ENCODE measurements at regions not wholly inside any gene's neighbourhood (a gene's known extent, or its start where the extent isn't known, plus 50 kb on each side); places are given as distances from the start of the nearest gene placed in this dataset.

DNA sequence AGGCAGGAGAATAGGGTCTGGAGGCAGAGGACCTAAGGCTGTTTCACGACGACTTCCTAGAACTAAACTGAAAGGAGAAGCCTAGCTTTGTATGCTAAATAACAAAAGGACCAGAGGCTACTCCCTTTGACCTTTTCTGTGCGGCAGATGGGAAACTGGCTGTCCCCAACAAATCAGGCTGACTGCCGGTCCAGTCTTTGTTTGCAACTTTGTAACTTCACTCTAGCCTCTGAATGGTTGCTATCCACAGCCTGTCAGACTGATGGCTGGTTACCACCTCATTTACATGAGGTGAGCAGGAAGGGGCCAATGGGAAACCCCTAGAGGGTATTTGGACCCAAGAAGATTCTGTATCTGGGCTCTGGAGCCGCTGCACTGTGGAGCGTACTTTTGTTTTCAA, 132.6 kb upstream of the SHH start:
- TF ChIP-seq POLR2A (IDR thresholded peaks at IDR 0.05; ENCODE audit: low read depth, low read length) (no peak), POLR2AphosphoS5 (IDR thresholded peaks at IDR 0.05; ENCODE audit: low read depth, low read length) (no peak), TAF1 (IDR thresholded peaks at IDR 0.05; ENCODE audit: borderline replicate concordance, low read depth, low read length) (no peak)

Measured in GM12892 (cell line).